A172 (cell line): ENCODE measurements at regions not wholly inside any gene's neighbourhood (a gene's known extent, or its start where the extent isn't known, plus 50 kb on each side); places are given as distances from the start of the nearest gene placed in this dataset.
"Not testable (repeated sequence)": the region's sequence is repeated elsewhere in the genome, so short reads cannot be mapped to it uniquely, and the experiment has no call there.

Experiments used
- DNase-seq: peaks from one replicate; pipeline ENCODE4 v3.0.0-alpha.2; 2015; ENCODE audit warnings: low spot score

GRCh38 chr1:148315071-148315811, 163.2 kb upstream of the NBPF11 start:
- peak; percentile 74 for DNase-seq

GRCh38 chr1:148310807-148311206, 158.7 kb upstream of the NBPF11 start:
- no peak for DNase-seq

GRCh38 chr1:148309940-148310500, 157.9 kb upstream of the NBPF11 start:
- no peak for DNase-seq

DNA sequence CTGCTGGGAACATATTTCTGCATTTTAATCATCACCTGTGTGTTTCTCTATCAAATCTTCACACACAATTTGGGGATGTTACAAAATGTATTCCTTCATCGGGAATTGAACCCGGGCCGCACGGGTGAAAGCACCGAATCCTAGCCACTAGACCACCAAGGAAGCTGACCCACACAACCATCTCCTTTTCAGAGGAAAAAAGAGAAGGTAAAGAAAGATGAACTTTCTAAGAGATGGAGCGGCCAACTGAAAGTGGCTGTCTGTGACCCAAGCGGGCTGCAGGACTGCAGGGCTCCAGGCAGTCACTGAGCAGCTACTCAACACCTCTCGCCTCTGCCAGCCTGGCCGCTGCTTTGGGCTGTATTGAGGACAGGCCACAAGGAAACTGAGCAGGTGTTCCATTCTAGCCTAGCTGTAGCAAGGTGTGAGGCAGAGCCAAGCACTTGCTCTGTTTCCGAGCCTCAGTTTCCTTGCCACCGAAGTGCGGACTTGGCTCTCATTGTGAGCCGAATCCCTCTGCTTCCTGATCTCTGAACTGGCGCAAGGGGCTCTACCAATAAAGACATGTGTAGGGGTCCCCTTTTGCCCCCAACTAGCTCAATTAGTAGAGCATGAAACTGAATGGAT, 156.9 kb upstream of the NBPF11 start:
- no peak for DNase-seq

DNA sequence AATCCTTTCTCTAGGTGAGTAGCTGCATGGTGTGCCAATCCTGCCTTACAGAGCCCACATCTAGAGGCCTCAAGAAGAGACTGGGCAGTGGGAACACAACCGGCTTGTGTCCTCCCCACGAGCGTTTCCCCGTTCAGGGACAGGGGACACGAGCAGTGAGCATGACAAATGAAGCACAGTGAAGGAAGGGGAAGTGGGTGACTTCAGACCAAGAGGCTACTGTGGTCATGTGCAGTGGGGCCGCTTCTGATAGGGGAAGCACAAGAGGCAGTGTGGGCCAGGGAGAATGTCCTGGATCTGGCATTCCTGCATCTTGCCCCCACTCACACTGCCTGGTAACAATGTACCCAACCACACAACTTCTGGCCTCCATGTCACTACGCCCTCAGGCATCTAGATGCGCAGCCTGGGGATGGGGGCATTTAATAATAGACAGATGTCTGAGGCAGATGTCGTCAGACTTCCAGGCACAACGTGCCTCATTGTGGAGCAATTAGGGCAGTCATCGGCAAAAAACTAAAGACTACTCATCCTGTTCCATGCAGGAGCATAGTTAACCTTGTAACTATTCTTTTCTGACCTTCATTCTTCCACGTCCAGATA, 155.6 kb upstream of the NBPF11 start:
- no peak for DNase-seq

GRCh38 chr1:148304935-148305334, 152.9 kb upstream of the NBPF11 start:
- not testable (repeated sequence) for DNase-seq

- not testable (repeated sequence) for DNase-seq
Measured at GRCh38 chr1:148302586-148303364, 150.7 kb upstream of the NBPF11 start.

- not testable (repeated sequence) for DNase-seq
Measured at GRCh38 chr1:148297852-148298251, 145.8 kb upstream of the NBPF11 start.

GRCh38 chr1:148296511-148296910, 144.4 kb upstream of the NBPF11 start:
- no peak for DNase-seq

GRCh38 chr1:148294116-148294807, 142.2 kb upstream of the NBPF11 start:
- DNase-seq = no peak

GRCh38 chr1:148293651-148294050, 141.6 kb upstream of the NBPF11 start:
- DNase-seq = no peak

GRCh38 chr1:148292915-148293314, 140.8 kb upstream of the NBPF11 start:
- no peak for DNase-seq

DNA sequence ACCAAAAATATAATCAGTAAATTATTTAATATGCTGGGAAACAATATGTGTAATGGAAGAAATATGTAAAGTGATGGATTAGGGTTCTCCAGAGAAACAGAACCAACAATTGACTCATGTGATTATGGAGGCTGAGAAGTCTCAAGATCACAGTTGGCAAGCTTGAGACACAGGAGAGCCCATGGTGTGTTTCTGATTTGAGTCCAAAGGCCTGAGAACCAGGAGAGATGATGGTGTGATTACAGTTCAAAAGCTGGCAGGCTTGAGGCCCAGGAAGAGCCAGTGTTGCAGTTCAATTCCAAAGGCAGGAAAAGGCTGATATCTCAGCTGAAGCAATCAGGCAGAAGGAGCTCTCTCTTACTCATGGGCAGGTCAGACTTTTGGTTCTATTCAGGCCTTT, 138.8 kb upstream of the NBPF11 start:
- DNase-seq = no peak

- DNase-seq = no peak
Measured at GRCh38 chr1:148289647-148290046, 137.6 kb upstream of the NBPF11 start.

DNA sequence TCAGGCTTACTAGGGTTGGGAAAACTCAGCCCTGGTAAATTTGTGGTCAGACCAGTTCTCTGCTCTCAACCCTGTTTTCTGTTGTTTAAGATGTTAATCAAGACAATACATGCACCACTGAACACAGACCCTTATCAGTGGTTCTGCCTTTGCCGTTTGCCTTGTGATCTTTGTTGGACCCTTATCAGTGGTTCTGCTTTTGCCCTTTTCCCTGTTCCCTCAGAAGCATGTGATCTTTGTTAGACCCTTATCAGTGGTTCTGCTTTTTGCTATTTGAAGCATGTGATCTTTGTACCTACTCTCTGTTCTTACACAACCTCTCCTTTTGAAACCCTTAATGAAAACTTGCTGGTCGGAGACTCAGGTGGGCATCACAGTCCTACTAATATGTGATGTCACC, 133.9 kb upstream of the NBPF11 start:
- not testable (repeated sequence) for DNase-seq

GRCh38 chr1:148280831-148281572, 128.9 kb upstream of the NBPF11 start:
- not testable (repeated sequence) for DNase-seq

- DNase-seq = not testable (repeated sequence)
Measured at GRCh38 chr1:148279002-148279542, 127.0 kb upstream of the NBPF11 start.

DNA sequence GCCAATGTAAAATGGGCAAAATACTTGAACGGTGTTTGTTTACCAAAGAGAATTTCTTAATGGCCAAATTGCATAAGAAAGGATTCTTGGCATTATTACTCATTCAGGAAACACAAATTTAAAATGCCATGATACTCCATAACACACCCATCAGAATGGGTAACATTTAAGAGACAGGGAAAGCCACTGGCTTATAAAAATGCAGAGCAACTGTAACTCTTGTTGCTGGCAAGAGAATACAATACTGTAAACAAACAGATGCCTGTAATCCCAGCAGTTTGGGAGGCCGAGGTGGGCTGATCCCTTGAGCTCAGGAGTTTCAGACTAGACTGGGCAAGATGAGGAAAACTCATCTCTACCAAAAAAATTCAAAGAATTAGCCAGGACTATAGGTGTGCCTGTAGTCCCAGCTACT, 125.8 kb upstream of the NBPF11 start:
- peak; percentile 42 for DNase-seq

DNA sequence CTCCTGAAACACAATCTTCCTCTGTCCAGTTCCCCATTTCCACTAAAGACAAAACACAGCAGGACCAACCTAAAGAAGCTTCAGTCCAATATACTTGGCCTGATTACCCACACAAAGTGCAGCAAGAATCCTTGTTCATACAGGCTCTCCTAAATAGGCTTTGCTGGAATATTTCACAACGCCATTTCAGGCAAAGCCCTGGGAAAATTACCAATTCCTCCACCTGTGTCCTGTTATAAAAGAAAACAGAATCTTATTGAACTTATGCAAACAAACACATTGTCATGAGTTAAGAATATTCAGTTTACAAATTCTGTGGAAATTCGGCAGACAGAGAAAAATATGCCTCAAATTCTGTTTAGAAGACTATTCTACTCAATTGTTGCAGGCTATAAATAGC, 115.0 kb upstream of the NBPF11 start:
- DNase-seq = not testable (repeated sequence)
